ENCODE measurements at regions not wholly inside any gene's neighbourhood (a gene's known extent, or its start where the extent isn't known, plus 50 kb on each side); places are given as distances from the start of the nearest gene placed in this dataset.

DNA sequence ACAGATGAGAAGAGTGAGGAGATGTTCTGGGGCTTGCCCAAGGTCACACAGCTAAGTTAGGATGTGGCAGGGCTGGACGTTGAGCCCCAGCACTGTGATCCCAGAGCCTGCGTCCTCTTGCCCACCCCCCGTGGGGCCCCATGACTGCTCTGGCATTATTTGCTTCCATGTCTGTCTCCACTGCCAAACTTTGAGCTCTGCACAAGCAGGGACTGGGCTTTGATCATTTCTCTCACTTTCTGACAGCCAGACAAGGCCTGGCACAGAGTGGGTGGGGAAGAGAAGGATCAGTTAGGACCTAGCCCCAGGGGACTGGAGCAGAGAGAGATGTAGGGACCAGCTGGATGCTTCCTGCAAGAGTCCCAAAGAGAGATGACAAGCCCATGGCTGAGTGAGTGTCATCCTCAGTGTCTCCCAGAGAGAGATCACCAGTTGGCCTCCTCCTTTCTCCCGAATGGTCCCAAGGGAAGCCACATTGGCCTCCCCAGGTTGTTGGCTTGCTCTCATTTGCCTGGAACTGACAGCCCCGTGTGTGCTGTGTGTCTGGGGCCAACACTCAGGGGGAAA lies 126.7 kb upstream of the PWP1 start:
- no peak for DNase-seq

DNA sequence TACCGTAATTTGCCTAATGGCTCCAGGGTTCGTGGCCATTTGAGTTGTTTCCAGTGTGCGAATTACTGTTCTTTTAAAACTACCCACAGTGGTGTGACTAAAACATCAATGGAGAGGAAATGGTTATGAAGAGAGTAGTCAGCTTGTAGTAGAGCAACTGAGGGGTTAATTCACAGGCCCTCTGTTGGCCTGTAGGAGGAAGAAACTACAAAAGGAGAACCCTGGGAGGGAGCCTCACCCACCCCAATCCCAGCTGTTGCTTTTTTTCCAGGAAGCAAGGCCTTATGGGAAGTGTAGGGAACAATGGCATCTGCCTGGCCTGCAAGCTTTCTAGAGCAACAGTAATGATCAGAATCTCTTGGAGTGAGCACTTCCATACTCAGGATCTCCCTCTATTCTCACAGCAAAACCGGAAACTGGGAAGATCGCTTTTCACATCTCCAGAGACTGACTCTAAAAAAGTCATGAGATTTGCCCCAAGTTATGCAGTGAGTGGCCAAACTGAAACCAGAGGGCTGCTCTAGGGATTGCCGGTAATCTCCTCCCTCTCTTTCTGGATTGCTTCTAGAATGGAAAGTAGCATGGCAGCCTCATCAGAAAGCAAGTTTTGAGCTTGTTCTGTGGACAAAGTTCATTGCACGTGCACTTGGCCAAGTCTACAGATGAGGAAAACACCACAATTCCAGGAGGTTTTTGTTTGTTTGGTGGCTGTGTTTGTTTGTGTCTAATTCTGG lies 125.3 kb upstream of the PWP1 start:
- DNase-seq, result no peak

DNA sequence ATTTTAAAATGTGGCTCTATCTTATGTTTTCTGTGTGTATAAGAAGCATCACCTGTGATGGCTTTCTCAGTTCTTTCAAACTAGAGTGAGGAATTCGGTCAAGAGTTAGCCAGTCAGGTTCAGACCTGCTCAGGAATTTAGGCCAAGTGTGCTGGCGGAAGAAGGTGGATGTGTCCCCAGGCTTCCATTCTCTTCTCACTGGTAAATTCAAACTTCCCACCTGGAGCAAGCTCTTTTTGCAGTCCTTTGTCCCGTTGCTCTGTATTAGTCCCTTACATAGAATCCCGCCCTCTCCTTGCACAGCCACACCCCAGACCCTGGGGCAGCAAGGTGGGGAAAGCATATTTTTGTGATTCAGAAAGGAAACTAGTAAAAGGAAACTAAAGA lies 124.7 kb upstream of the PWP1 start:
- no peak for DNase-seq

DNA sequence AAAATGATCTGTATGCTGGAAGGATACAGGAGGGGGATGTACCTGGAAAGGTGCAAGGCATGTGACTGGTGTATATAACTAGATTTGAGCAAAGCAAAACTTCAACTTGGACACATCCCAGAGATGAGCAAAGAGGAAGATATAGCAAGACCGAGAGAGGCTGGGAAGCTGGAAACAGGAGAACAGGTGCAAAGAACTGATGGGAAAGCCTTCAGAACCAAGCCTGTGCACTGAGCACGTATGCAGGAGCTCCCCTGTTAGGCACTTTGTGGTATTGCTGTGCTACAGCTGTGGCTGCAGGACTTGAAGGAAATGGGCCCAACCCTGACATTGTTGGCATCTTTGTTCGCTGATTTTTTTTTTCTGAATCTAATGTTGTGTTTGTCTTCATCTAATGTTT lies 120.7 kb upstream of the PWP1 start:
- no peak for DNase-seq

DNA sequence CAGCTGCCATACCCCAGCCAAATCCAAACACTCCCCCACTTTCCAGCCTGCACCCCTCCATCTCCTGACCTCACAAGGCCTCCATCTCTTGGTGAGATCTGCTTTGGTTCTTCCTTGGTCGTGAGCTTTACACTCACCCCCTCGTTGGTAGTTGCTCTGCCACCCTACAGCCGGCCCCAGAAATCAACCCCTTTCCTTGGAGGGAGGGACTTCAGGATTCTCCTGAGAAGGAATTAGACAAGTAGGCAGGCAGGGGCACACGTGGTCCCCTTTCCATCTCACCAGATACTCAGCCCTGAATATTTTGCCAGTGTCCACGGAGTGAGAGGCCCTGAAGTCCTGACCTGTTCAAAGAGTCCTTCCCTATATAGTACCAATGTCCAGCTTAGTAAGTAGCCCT lies 120.0 kb upstream of the PWP1 start:
- DNase-seq, result no peak

DNA sequence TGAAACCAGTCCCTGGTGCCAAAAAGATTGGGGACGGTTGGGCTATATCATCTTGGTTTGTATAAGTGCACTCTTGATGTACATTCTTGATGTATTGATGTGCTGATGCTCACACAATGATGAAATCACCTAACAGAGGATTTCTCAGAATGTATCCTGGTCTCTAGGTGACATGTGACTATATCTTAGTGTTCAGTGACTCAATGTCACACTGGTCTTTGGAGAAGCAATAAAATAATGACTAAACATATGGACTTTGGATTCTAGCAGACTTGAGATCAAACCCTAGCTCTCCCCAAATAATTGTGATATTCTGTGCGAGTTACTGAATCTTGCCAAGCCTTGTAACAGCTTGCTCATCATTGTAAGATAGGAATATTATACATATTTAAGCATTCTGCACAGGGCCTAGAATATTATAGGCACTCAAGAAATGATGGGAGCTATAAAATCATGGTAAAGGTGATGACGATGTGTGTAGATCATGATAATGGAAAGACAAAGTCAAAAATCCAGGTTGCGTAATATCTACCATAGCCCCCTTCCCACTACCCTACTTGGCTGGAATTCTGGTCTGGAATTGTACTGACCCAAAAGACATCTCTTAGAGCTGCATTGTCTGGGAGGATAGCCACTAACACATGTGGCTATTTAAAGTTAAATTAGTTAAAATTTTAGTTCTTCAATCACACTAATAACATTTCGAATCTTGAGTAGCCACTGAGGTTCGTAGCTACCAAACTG lies 117.6 kb upstream of the PWP1 start:
- no peak for DNase-seq

DNA sequence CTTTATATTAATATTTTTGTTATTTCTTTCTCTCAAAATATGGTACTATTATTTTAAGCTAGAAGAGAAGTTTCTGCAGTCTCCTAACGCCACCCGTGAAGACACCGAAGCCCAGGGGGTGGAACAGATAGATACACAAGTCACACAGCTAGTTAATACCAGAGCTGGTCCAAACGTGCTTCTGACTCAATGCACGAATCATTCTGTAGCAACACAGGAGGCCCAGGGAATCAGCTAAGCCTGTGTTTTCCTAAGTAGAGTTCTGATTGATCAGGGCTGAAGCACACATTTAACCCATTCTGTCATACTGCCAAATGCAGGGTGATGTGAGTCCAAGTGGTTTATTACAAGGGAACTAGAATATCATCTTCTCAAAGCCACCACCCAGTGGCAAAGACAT lies 116.9 kb upstream of the PWP1 start:
- DNase-seq, result no peak

DNA sequence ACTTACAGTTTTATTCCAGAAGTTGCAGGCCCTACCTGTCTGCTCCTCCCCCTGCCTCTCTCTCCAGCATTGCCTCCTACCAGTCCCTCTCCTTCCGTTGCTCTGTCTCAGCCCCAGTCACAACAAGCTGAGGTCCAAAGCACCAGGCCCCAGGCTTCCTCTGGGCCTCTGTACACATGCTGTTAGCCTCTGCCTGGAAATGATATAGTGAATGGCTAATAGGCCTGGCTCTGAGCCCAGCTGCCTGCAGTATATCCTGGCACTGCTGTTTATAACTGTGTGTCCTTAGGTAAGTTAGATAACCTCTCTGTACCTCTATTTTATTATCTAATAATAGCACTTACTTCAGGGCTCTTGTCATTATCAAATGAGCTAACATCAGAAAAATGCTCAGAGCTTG lies 114.9 kb upstream of the PWP1 start:
- DNase-seq, result no peak

DNA sequence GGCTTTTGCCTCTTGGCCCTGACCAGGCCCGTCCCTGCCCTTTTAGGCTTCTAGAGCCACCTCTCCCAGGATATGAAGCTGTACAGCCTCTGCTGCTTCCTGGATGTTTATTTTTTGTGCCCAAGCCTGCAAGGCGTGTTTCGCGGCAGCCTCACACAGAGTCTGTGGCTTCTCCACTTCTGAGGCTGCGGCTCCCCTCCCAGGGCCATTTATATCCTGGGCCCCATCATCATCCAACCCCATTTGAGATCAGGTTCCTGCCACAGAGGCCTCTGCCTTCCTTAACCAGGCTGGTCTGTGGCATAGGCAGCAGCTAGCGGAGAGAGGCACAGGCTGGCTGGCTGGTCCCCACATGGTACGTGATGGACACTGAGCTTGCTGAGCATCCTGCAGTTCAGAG lies 114.1 kb upstream of the PWP1 start:
- DNase-seq, result no peak

DNA sequence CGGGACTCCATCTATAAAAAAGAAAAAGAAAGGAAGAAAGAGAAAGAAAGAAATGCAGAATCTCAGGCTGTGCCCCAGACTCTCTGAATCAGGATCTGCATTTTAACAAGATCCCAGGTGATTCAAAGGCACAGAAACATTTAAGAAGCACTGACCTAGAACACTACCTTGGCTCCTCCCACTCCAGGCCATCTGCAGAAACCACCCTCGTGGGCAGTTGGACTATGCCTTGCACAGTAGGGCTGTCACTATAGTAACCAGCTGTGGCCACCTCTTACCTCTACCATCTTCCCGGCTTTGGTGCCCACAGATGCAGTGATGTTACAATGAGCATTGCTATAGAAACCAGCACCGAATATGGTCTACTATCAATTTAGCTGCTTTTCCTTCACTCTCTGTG lies 110.9 kb upstream of the PWP1 start:
- DNase-seq, result no peak

DNA sequence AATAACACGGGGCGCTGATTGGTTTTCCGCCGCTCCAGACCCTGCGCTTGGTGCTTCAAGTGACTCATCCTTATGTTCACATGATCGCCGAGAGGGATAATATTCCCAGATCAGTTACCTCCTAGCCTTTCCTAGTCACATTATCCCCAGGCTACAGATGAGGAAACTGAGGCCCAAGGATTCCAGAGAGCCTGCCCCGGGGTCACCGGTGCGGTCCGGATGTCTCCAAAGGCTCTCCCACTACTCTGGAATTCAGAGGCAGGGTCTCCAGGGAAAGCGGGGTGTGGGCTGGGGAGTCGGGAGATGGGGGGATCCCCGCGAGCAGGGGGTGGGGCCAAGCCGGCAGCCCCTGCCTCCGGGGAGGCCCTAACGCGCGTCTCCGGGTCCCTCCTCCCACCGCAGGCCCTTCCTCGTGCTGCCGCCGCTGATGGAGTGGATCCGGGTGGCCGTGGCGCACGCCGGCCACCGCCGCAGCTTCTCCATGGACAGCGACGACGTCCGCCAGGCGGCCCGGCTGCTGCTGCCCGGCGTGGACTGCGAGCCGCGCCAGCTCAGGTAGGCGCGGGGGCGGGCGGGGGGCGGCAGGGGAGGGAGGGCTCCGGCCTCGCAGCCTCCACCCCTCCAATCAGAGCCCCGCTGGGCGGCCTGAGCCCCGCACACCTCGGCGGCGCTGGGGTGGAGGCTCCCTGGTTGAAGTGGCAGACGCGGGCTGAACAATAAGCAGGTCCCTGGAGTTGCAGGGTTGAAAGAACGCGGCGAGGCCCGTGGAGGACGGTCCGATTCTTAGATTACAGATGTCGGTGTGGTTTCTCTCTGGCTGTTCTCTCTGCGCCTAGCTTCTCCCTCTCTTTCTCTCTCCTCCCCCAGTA lies 104.6 kb upstream of the PWP1 start:
- no peak for DNase-seq

DNA sequence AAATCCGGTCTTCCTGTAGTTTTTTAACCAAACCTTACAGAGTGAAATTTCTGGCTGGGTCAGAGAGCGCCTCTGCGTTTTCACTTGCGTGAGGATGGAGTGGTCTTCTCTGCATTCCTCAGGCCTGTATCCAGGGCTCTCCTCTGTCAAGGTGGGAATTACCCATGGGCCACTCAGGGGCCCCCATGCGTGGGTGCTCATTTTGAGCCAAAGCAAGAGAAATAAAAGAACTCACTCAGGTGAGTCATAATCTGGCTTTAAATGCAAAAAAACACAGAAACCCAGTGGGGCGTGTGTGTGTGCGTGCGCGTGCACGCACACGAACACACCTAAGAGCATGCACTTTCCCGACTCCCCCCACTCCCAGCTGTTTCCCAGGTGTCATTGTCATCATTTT lies 104.0 kb upstream of the PWP1 start:
- no peak for DNase-seq

DNA sequence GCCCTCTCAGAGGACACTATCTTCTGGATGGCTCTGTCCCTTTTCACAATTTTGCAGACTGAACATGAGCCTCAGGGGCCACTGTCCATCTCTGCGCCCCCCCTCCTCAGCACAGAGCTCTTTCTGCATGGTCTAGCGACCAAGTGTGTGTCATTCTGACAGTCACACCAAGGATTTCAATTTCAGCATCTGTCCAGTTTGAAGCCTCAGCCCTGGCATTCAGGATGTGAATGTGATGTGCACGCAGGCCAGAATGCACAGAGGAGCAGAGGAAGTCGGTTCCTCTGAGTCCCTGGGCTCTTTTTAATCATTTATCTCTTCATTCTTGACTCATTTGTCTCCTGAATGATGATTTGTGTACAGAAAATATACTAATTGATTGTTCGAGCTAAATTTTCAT lies 102.0 kb upstream of the PWP1 start:
- DNase-seq, result no peak

DNA sequence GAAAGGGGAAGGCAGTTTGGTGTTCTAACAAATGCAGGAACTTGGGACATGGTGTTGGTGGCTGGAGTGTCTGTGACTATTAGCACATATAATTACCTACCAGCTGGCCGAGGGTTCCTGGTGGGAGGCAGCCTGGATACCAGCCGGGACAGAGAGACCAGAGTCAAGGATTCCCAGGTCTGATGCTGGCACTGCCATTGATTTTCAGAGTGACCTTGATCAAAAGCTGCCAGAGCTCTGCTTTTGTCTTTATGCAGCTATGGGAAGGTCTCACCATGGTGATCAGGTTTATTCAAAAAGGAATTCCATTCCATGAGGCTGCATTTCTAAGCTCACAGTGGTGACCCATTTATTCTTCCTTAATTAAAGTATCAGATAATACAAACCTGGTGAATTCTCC lies 101.0 kb upstream of the PWP1 start:
- DNase-seq, result no peak

DNA sequence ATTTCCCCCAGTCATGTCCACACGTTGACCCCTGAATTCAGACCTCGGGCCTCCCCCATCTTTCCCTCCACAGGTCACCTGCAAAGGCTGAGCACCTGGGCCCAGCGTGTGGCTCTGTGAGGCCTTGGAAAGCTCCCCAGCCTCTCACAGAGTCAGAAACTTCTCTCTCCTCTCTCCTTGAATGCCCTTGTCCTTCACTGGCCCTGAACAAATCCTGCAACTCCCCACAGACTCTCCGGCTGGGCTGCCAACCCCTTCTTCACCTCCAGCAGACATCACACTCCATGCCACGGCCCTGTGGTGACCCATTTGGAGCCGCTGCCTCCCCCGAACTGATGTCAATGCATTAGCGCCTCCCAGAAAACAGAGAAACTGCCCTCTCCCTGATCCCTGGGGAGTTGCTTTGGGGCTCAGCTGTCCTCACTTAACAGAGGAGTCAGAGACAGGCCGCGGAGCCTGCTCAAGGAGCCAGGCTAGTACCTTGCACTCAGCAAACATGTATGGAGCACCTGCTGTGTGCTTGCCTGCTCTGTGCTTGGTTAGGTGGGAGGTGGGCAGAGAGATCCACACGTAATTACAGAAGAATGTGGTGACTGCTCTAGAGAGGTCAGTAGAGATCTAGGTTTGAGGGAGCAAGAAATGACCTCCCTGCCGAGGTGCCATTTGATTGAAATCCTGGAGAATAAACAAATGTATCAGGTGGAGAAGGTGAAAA lies 99.2 kb upstream of the PWP1 start:
- no peak for DNase-seq

DNA sequence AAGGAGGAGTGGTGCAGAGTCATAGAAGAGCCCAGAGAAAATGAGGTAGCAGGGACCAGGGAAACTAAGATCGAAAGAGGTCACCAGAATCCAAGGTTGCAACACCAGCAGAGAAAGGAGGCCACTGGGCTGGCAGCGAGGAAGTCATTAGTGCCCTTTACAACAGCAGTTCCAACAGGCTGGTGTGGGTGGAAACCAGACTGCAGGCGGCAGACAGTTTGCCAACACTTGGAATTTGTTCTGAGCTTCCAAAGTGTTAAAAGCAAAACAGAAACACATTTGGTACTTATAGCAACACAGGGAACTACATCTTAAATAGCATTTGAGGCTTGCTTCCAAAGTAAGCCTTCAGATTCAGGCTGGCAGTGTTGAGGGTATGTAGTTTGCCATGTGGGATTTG lies 95.2 kb upstream of the PWP1 start:
- DNase-seq, result no peak

DNA sequence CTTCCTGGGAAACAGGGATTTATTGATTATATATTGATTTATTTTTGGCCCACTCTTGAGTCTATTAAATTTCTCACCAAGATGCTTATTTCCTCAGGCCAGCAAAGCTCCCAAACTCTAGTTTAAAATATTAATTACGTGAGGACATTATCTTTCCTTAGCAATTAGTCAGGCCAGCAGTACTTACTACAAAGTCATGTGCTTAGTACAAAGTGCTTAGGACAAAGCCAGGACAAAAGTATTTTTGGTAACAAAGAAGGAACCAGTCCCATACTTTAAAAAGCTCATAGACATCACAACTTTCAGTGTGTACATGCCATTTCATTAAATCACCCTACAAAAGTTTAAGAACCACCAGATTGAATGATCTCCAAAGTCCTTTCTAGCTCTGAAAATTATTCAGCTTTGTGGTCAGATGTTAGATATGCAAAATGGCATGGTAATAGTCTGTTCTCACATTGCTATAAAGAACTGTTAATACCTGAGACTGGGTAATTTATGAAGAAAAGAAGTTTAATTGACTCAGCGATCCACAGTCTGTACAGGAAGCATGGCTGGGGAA lies 94.7 kb upstream of the PWP1 start:
- DNase-seq, result no peak

DNA sequence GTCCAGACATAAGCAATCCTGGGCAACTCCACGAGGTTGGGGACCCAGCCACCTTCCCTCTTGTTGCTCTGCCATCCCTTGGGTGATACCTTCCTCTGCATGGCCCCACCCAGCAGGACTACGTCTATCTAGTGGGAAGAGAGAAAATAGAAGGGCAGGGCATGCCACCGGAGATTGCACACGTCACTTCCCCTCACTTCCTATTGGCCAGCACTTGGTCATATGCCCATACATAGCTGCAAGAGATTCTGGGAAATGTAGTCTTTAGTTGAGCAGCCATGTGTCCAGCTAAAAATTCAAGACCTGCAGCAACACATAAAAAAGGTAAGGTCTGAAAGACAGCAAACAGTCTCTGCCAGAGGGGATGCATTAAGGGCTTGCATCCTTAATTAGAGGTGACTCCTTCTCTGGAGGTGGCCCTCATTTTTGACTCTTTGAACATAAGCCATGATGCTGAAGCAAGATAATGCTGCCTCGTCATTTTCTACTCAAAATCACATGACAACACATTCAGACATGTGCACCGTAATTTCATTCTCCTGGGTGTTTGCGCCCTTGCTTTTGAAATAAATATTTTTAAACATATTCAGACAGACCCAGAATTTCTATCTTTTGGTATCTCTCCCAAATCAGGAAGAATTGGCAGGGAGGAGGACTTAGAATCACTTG lies 91.8 kb upstream of the PWP1 start:
- no peak for DNase-seq

DNA sequence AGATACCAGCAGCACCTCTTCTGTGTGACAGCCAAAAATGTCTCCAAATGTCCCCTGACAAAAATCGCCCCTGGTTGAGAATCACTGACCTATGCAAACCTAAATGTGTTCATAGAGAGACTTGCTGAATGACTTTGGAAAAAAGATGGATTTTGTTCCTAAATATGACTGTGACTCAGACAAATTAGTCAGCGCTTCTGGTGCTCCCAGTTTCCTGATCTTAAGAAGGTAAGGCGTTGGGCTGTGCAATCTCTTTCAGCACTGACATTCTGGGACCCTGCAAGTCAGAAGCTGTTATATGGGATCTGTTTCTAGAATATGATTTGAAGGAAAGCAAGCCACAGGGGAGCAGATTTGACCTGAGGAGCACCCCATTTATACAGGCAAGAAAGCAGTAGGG lies 90.6 kb upstream of the PWP1 start:
- DNase-seq, result no peak

DNA sequence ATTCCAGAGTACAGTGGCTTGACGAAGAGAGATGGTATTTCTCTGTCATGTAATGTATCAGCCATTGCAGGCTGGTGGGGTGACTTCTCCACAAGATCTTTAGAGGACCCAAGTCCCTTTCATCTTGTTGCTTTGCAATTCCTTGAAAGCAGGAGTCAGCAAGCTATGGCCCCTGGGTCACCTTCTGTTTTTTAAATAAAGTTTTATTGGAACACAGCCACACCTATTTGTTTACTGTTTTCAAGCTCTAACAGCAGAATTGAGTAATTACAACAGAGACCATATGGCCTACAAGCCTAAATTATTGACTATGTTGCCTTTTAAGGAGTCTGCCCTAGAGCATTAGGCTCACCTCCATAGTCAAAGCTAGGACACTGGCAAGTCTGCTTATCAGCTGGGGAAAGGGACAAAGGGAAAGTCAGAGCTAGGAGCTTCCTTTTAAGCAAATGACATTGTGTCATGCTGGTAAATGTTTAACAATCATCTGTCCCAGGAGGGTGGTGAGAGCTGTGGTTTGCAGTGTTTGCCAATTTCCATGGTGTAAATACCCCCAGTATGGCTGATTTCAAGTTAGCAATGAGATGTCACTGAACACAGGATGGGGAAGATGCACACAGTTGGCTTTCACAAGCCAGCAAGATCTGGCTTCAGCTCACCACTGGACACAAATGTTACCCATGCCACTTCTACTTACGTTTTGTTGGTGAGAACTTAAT lies 87.7 kb upstream of the PWP1 start:
- no peak for DNase-seq

DNA sequence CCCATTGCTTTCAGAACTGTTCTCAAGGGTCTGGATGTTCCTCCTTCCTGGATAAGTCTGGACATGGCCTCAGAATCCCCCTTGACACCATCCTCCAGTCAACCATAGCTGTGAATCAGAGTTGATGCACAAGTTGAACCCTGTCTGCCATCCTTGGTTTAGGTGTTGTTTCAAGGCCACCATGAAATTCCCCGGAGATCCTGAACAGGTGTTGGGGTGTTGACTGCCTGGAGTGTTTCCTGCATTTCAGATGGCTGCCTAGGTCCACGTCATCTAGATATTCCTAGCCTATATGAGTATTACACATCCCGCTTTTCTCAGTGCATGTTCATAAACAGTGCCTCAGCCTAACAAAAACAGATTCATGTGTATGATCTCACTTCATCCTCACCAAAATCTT lies 86.7 kb upstream of the PWP1 start:
- no peak for DNase-seq
